KOPT-K1 (cell line): ENCODE measurements at regions not wholly inside any gene's neighbourhood (a gene's known extent, or its start where the extent isn't known, plus 50 kb on each side); places are given as distances from the start of the nearest gene placed in this dataset.

Source experiments
- H3K27ac ChIP-seq: fragments of 200-600 bp; sonication (generic); 2 replicates; pipeline ENCODE4 v1.5.1; 2016; ENCODE audit warnings: antibody characterized with exemption, mild to moderate bottlenecking, low read depth, low read length; ENCODE audit not compliant: poor library complexity, severe bottlenecking
- H3K36me3 ChIP-seq: fragments of 200-600 bp; sonication (generic); 2 replicates; pipeline ENCODE4 v1.5.1; 2017; ENCODE audit warnings: antibody characterized with exemption, mild to moderate bottlenecking, low read length, moderate library complexity; ENCODE audit not compliant: insufficient read depth
- H3K9me3 ChIP-seq: fragments of 200-600 bp; sonication (generic); 2 replicates; pipeline ENCODE4 v1.5.1; 2017; ENCODE audit warnings: antibody characterized with exemption, low read length, mild to moderate bottlenecking; ENCODE audit not compliant: insufficient read depth, poor library complexity, severe bottlenecking

- H3K36me3 ChIP-seq = no peaks in the 10 kb centered on the region
- no peak overlapping the region for H3K27ac ChIP-seq
- H3K9me3 ChIP-seq = no peaks in the 10 kb centered on the region
Observed at GRCh38 chr6:14757418-14757817, 488.5 kb upstream of the JARID2 start.

- no peaks in the 10 kb centered on the region for H3K9me3 ChIP-seq
- no peaks in the 10 kb centered on the region for H3K36me3 ChIP-seq
- H3K27ac ChIP-seq = no peak overlapping the region
Observed at GRCh38 chr6:14758421-14759081, 487.3 kb upstream of the JARID2 start.

GRCh38 chr6:14759976-14760672, 485.7 kb upstream of the JARID2 start:
- H3K36me3 ChIP-seq = no peaks in the 10 kb centered on the region
- H3K9me3 ChIP-seq = no peaks in the 10 kb centered on the region
- no peak overlapping the region for H3K27ac ChIP-seq

- H3K27ac ChIP-seq = no peak overlapping the region
- H3K36me3 ChIP-seq = no peaks in the 10 kb centered on the region
- no peaks in the 10 kb centered on the region for H3K9me3 ChIP-seq
Observed at GRCh38 chr6:14762077-14762476, 483.8 kb upstream of the JARID2 start.

- Histone ChIP-seq H3K27ac (no peak overlapping the region), H3K36me3 (no peaks in the 10 kb centered on the region), H3K9me3 (no peaks in the 10 kb centered on the region)
Observed at GRCh38 chr6:14763139-14763538, 482.7 kb upstream of the JARID2 start.

GRCh38 chr6:14763616-14764015, 482.3 kb upstream of the JARID2 start:
- Histone ChIP-seq H3K36me3 (no peaks in the 10 kb centered on the region), H3K27ac (no peak overlapping the region), H3K9me3 (no peaks in the 10 kb centered on the region)

GRCh38 chr6:14765106-14765505, 480.8 kb upstream of the JARID2 start:
- Histone ChIP-seq H3K27ac (no peak overlapping the region), H3K36me3 (no peaks in the 10 kb centered on the region), H3K9me3 (no peaks in the 10 kb centered on the region)

- no peak overlapping the region for H3K27ac ChIP-seq
- H3K36me3 ChIP-seq = no peaks in the 10 kb centered on the region
- no peaks in the 10 kb centered on the region for H3K9me3 ChIP-seq
Observed at GRCh38 chr6:14765721-14766390, 480.0 kb upstream of the JARID2 start.

GRCh38 chr6:14766391-14766994, 479.4 kb upstream of the JARID2 start:
- Histone ChIP-seq H3K9me3 (no peaks in the 10 kb centered on the region), H3K36me3 (no peaks in the 10 kb centered on the region), H3K27ac (no peak overlapping the region)

GRCh38 chr6:14767226-14767625, 478.6 kb upstream of the JARID2 start:
- Histone ChIP-seq H3K27ac (no peak overlapping the region), H3K9me3 (no peaks in the 10 kb centered on the region), H3K36me3 (no peaks in the 10 kb centered on the region)

GRCh38 chr6:14770040-14770439, 475.8 kb upstream of the JARID2 start:
- no peaks in the 10 kb centered on the region for H3K36me3 ChIP-seq
- no peaks in the 10 kb centered on the region for H3K9me3 ChIP-seq
- peak overlapping the region; percentile 18 for H3K27ac ChIP-seq

- Histone ChIP-seq H3K27ac (no peak overlapping the region), H3K9me3 (no peaks in the 10 kb centered on the region), H3K36me3 (no peaks in the 10 kb centered on the region)
Observed at GRCh38 chr6:14770572-14770971, 475.3 kb upstream of the JARID2 start.

- Histone ChIP-seq H3K9me3 (no peaks in the 10 kb centered on the region), H3K27ac (no peak overlapping the region), H3K36me3 (no peaks in the 10 kb centered on the region)
Observed at GRCh38 chr6:14771016-14771415, 474.9 kb upstream of the JARID2 start.

- Histone ChIP-seq H3K27ac (no peak overlapping the region), H3K36me3 (no peaks in the 10 kb centered on the region), H3K9me3 (no peaks in the 10 kb centered on the region)
Observed at GRCh38 chr6:14772188-14772587, 473.7 kb upstream of the JARID2 start.

GRCh38 chr6:14775528-14775927, 470.3 kb upstream of the JARID2 start:
- no peaks in the 10 kb centered on the region for H3K9me3 ChIP-seq
- H3K36me3 ChIP-seq = no peaks in the 10 kb centered on the region
- H3K27ac ChIP-seq = no peak overlapping the region
